ENCODE measurements at regions not wholly inside any gene's neighbourhood (a gene's known extent, or its start where the extent isn't known, plus 50 kb on each side); places are given as distances from the start of the nearest gene placed in this dataset.
"Not testable (repeated sequence)": the region's sequence is repeated elsewhere in the genome, so short reads cannot be mapped to it uniquely, and the experiment has no call there.

- peak; percentile 24 for DNase-seq (ENCODE audit: low read depth)
- no peak overlapping the region for H3K4me3 ChIP-seq (ENCODE audit: low read depth, low read length)
Observed at GRCh38 chr13:104553186-104553585, 1487.0 kb upstream of the SLC10A2 start.

GRCh38 chr13:104534847-104535246, 1468.6 kb upstream of the SLC10A2 start:
- H3K4me3 ChIP-seq (ENCODE audit: low read depth, low read length): no peak overlapping the region
- DNase-seq (ENCODE audit: low read depth): no peak

- DNase-seq (ENCODE audit: low read depth): no peak
- H3K4me3 ChIP-seq (ENCODE audit: low read depth, low read length): no peak overlapping the region
Observed at GRCh38 chr13:104532132-104532531, 1465.9 kb upstream of the SLC10A2 start.

GRCh38 chr13:104530741-104531140, 1464.5 kb upstream of the SLC10A2 start:
- no peak overlapping the region for H3K4me3 ChIP-seq (ENCODE audit: low read depth, low read length)
- DNase-seq (ENCODE audit: low read depth): no peak

- DNase-seq (ENCODE audit: low read depth): no peak
Observed at GRCh38 chr13:104526561-104526960, 1460.3 kb upstream of the SLC10A2 start.

GRCh38 chr13:104525467-104525866, 1459.2 kb upstream of the SLC10A2 start:
- DNase-seq (ENCODE audit: low read depth): no peak
- no peak overlapping the region for H3K4me3 ChIP-seq (ENCODE audit: low read depth, low read length)

More at GRCh38 chr13:104526561-104526960, 1460.3 kb upstream of the SLC10A2 start:
- no peak overlapping the region for H3K4me3 ChIP-seq (ENCODE audit: low read depth, low read length)

- H3K4me3 ChIP-seq (ENCODE audit: low read depth, low read length): no peak overlapping the region
- no peak for DNase-seq (ENCODE audit: low read depth)
Observed at GRCh38 chr13:104522235-104523072, 1456.2 kb upstream of the SLC10A2 start.

- no peak overlapping the region for H3K4me3 ChIP-seq (ENCODE audit: low read depth, low read length)
- no peak for DNase-seq (ENCODE audit: low read depth)
Observed at GRCh38 chr13:104510422-104510821, 1444.2 kb upstream of the SLC10A2 start.

GRCh38 chr13:104493502-104493901, 1427.3 kb upstream of the SLC10A2 start:
- DNase-seq (ENCODE audit: low read depth); H3K4me3 ChIP-seq (ENCODE audit: low read depth, low read length): not testable (repeated sequence)

GRCh38 chr13:104491916-104492315, 1425.7 kb upstream of the SLC10A2 start:
- no peak for DNase-seq (ENCODE audit: low read depth)
- no peak overlapping the region for H3K4me3 ChIP-seq (ENCODE audit: low read depth, low read length)

- no peak for DNase-seq (ENCODE audit: low read depth)
- H3K4me3 ChIP-seq (ENCODE audit: low read depth, low read length): no peak overlapping the region
Observed at GRCh38 chr13:104487006-104487405, 1420.8 kb upstream of the SLC10A2 start.

- no peak for DNase-seq (ENCODE audit: low read depth)
- H3K4me3 ChIP-seq (ENCODE audit: low read depth, low read length): no peak overlapping the region
Observed at GRCh38 chr13:104485571-104485970, 1419.4 kb upstream of the SLC10A2 start.

- no peak for DNase-seq (ENCODE audit: low read depth)
- no peak overlapping the region for H3K4me3 ChIP-seq (ENCODE audit: low read depth, low read length)
Observed at GRCh38 chr13:104483631-104484030, 1417.4 kb upstream of the SLC10A2 start.

GRCh38 chr13:104477261-104477660, 1411.0 kb upstream of the SLC10A2 start:
- no peak overlapping the region for H3K4me3 ChIP-seq (ENCODE audit: low read depth, low read length)
- DNase-seq (ENCODE audit: low read depth): peak; percentile 58

GRCh38 chr13:104473936-104474335, 1407.7 kb upstream of the SLC10A2 start:
- DNase-seq (ENCODE audit: low read depth): no peak
- no peak overlapping the region for H3K4me3 ChIP-seq (ENCODE audit: low read depth, low read length)

- no peak overlapping the region for H3K4me3 ChIP-seq (ENCODE audit: low read depth, low read length)
- DNase-seq (ENCODE audit: low read depth): no peak
Observed at GRCh38 chr13:104466016-104466415, 1399.8 kb upstream of the SLC10A2 start.

- no peak for DNase-seq (ENCODE audit: low read depth)
- no peak overlapping the region for H3K4me3 ChIP-seq (ENCODE audit: low read depth, low read length)
Observed at GRCh38 chr13:104461049-104461448, 1394.8 kb upstream of the SLC10A2 start.

- no peak for DNase-seq (ENCODE audit: low read depth)
- no peak overlapping the region for H3K4me3 ChIP-seq (ENCODE audit: low read depth, low read length)
Observed at GRCh38 chr13:104460554-104460953, 1394.3 kb upstream of the SLC10A2 start.

- no peak overlapping the region for H3K4me3 ChIP-seq (ENCODE audit: low read depth, low read length)
- DNase-seq (ENCODE audit: low read depth): no peak
Observed at GRCh38 chr13:104450006-104450405, 1383.8 kb upstream of the SLC10A2 start.

GRCh38 chr13:104447348-104447747, 1381.1 kb upstream of the SLC10A2 start:
- no peak for DNase-seq (ENCODE audit: low read depth)
- no peak overlapping the region for H3K4me3 ChIP-seq (ENCODE audit: low read depth, low read length)

- no peak overlapping the region for H3K4me3 ChIP-seq (ENCODE audit: low read depth, low read length)
- no peak for DNase-seq (ENCODE audit: low read depth)
Observed at GRCh38 chr13:104442536-104442935, 1376.3 kb upstream of the SLC10A2 start.

Data from skeletal muscle cell (primary cell).